Suprapubic skin (tissue), 4 donors: ENCODE measurements at regions not wholly inside any gene's neighbourhood (a gene's known extent, or its start where the extent isn't known, plus 50 kb on each side); places are given as distances from the start of the nearest gene placed in this dataset.

Experiments used
- CTCF ChIP-seq, 2 donors: fragments of 200-600 bp in 1 of 2; fragments of 450-650 bp in 1 of 2; sonication (generic) in 1 of 2; IDR thresholded peaks; one replicate each; pipeline ENCODE4 v1.5.1; 2016 to 2019; ENCODE audit warnings: antibody characterized with exemption in 2 of 2, mild to moderate bottlenecking in 1 of 2, moderate library complexity in 1 of 2
- EP300 ChIP-seq: sonication (generic); formaldehyde crosslinking; IDR thresholded peaks from one replicate; pipeline ENCODE4 v1.6.1; 2017; ENCODE audit warnings: antibody characterized with exemption
- POLR2AphosphoS5 ChIP-seq, 3 donors: sonication (generic); formaldehyde crosslinking; IDR thresholded peaks; one replicate each; pipeline ENCODE4 v1.6.1; 2017; ENCODE audit warnings: antibody characterized with exemption in 3 of 3

DNA sequence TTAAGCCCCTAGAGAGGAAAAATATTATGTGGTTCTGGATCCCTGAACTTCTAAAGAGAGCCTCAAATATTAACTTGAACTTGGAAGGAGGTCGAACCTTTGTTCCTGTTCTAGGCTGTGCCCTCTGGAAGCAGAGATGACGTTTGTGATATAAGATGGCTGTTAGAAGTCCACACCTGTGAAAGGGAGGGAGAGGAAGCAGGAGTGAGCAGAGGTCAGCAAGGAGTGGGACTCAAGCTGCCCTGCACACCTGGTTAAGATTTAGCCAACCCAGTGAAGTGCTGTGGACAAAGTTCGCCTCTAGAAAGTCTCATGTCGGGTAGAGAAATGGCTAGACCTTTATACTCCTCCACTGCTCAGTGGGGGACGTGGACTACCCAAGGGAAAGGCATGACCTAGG lies 566.2 kb downstream of the MID1IP1 start:
- TF ChIP-seq CTCF (IDR thresholded peaks at IDR 0.05) = no peak
- TF ChIP-seq EP300 = no peak
- no peak for TF ChIP-seq POLR2AphosphoS5 (IDR thresholded peaks at IDR 0.05)
